Erythroblast (primary cell): ENCODE measurements at regions not wholly inside any gene's neighbourhood (a gene's known extent, or its start where the extent isn't known, plus 50 kb on each side); places are given as distances from the start of the nearest gene placed in this dataset.

Source experiments
- GATA1 ChIP-seq: IDR thresholded peaks from 2 replicates; pipeline ENCODE4 v1.6.1; 2011; ENCODE audit warnings: low read depth, mild to moderate bottlenecking, control low read depth, low read length, moderate library complexity
- POLR2A ChIP-seq: IDR thresholded peaks from 2 replicates; pipeline ENCODE4 v1.6.1; 2011; ENCODE audit warnings: mild to moderate bottlenecking, low read length

DNA sequence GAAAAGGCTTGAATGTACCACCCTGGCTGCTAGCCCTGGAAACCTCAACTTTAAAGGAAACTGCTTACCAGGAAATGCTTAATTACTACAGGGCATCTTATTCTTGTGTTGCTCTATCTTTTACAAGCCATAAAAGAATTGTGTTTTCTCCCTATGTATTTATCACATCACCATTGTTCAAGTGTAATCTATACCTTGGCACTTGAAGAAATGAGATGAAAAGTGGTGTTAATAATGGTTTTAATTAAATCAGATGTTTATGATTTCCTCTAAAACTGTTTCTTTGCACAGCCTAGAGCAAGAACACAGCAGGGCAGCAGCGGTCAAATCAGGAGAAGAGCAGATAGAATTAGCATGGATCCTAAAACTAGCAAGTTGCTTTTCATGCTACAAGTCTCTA lies 131.8 kb upstream of the RGMB start:
- no peak for TF ChIP-seq POLR2A
- TF ChIP-seq GATA1, result no peak
